ENCODE measurements at regions not wholly inside any gene's neighbourhood (a gene's known extent, or its start where the extent isn't known, plus 50 kb on each side); places are given as distances from the start of the nearest gene placed in this dataset.

DNA sequence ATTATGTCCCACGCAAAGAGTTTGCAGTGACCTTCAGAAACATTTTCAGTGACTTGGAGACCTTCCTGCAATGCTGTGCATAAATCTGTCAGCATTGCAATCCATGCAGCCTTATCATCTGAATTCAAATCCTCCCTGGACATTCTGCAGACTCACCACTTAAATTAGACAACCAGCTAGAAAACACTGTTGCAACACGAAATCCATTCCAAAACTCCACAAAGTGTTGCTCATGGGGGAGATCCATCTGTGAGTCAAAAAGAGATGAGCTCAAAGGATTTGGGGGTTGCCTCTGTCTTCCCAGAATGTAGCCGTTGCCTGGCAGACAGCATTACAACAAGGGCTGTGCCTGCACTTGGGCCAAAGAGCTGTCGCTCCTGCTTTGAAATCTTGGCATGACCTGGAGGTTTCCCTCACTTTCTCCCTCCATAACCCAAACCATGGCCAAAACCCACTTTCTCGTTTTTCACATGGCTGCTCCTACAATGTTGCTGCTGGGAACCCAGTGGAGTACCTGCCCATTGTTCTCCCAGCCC lies 163.5 kb upstream of the CDYL start:
- Histone ChIP-seq H3K79me2 (replicated peaks; ENCODE audit: insufficient read depth, low read length) (no peaks in the 10 kb centered on the region), H3K9me2 (ENCODE audit: insufficient read depth, low read length) (no peaks in the 10 kb centered on the region), H3K4me2 (ENCODE audit: low read length) (no peak overlapping the region), H4K20me1 (ENCODE audit: insufficient read depth) (no peaks in the 10 kb centered on the region), H3K36me3 (ENCODE audit: insufficient read depth, low read length) (no peaks in the 10 kb centered on the region), H3K4me3 (ENCODE audit: low read length) (no peak overlapping the region), H3K27me3 (ENCODE audit: insufficient read depth, low read depth, low read length) (no peaks in the 10 kb centered on the region), H2AFZ (ENCODE audit: low read depth, low read length) (no peak overlapping the region), H3K9ac (ENCODE audit: low read length) (no peak overlapping the region), H3K9me3 (ENCODE audit: low read length) (no peaks in the 10 kb centered on the region), H3F3A (ENCODE audit: insufficient read depth, low read length, poor library complexity, severe bottlenecking) (no peaks in the 10 kb centered on the region), H3K27ac (ENCODE audit: low read length) (no peak overlapping the region)
- TF ChIP-seq SMC3 (conservative IDR thresholded peaks at IDR 0.05; ENCODE audit: poor library complexity) (no peak), MXI1 (conservative IDR thresholded peaks at IDR 0.05; ENCODE audit: poor library complexity, severe bottlenecking) (no peak), RAD21 (conservative IDR thresholded peaks at IDR 0.05) (no peak), POLR2AphosphoS5 (IDR thresholded peaks at IDR 0.05) (no peak), EP300 (conservative IDR thresholded peaks at IDR 0.05; ENCODE audit: poor library complexity, severe bottlenecking) (no peak), EZH2 (IDR thresholded peaks at IDR 0.05; ENCODE audit: borderline replicate concordance, insufficient read depth, low read length, poor library complexity, severe bottlenecking) (no peak), TAF1 (IDR thresholded peaks at IDR 0.05; ENCODE audit: low read depth) (no peak)
- TF ChIP-seq, protein P1, sequence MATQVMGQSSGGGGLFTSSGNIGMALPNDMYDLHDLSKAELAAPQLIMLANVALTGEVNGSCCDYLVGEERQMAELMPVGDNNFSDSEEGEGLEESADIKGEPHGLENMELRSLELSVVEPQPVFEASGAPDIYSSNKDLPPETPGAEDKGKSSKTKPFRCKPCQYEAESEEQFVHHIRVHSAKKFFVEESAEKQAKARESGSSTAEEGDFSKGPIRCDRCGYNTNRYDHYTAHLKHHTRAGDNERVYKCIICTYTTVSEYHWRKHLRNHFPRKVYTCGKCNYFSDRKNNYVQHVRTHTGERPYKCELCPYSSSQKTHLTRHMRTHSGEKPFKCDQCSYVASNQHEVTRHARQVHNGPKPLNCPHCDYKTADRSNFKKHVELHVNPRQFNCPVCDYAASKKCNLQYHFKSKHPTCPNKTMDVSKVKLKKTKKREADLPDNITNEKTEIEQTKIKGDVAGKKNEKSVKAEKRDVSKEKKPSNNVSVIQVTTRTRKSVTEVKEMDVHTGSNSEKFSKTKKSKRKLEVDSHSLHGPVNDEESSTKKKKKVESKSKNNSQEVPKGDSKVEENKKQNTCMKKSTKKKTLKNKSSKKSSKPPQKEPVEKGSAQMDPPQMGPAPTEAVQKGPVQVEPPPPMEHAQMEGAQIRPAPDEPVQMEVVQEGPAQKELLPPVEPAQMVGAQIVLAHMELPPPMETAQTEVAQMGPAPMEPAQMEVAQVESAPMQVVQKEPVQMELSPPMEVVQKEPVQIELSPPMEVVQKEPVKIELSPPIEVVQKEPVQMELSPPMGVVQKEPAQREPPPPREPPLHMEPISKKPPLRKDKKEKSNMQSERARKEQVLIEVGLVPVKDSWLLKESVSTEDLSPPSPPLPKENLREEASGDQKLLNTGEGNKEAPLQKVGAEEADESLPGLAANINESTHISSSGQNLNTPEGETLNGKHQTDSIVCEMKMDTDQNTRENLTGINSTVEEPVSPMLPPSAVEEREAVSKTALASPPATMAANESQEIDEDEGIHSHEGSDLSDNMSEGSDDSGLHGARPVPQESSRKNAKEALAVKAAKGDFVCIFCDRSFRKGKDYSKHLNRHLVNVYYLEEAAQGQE (IDR thresholded peaks at IDR 0.05; ENCODE audit: borderline replicate concordance), result no peak
- TF ChIP-seq, protein P2, sequence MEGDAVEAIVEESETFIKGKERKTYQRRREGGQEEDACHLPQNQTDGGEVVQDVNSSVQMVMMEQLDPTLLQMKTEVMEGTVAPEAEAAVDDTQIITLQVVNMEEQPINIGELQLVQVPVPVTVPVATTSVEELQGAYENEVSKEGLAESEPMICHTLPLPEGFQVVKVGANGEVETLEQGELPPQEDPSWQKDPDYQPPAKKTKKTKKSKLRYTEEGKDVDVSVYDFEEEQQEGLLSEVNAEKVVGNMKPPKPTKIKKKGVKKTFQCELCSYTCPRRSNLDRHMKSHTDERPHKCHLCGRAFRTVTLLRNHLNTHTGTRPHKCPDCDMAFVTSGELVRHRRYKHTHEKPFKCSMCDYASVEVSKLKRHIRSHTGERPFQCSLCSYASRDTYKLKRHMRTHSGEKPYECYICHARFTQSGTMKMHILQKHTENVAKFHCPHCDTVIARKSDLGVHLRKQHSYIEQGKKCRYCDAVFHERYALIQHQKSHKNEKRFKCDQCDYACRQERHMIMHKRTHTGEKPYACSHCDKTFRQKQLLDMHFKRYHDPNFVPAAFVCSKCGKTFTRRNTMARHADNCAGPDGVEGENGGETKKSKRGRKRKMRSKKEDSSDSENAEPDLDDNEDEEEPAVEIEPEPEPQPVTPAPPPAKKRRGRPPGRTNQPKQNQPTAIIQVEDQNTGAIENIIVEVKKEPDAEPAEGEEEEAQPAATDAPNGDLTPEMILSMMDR (IDR thresholded peaks at IDR 0.05; ENCODE audit: poor library complexity, severe bottlenecking), result no peak

DNA sequence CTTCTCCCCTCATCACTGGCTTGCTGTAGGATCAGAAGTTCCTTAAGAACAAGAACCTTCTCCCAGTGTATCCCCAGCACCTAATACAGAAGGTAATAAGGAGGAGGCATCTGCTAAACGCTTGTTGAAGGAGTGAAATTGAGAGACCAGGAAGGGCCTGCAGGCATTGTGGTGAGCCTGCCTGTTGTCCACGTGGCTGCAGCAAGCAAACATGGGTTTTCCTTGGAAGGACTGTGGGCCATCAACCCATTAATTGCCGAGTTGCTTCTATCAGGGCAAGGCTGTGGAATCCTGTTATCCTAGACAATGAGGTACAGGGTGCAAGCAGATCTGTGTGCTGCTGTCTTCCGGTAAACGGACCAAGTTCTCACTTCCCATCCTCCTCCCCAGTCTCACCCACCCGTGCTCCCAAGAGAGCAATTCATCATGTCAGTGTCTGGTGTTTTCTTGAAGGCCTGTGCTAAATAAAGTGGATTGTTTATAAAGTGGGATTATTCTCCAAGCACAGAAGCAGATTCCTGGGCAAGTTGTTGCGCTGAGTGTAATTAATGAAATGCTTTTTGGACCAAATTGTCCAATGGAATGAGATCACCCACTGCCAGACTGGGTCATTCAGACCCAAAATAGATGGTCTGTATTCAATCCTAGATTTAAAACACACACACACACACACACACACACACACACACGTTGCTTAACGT lies 164.6 kb upstream of the CDYL start:
- TF ChIP-seq, protein P1 (IDR thresholded peaks at IDR 0.05; ENCODE audit: borderline replicate concordance), result no peak
- no peak for TF ChIP-seq EZH2 (IDR thresholded peaks at IDR 0.05; ENCODE audit: borderline replicate concordance, insufficient read depth, low read length, poor library complexity, severe bottlenecking)
- TF ChIP-seq EP300 (conservative IDR thresholded peaks at IDR 0.05; ENCODE audit: poor library complexity, severe bottlenecking), result no peak
- TF ChIP-seq SMC3 (conservative IDR thresholded peaks at IDR 0.05; ENCODE audit: poor library complexity), result no peak
- TF ChIP-seq POLR2AphosphoS5 (IDR thresholded peaks at IDR 0.05), result no peak
- TF ChIP-seq, protein P2 (IDR thresholded peaks at IDR 0.05; ENCODE audit: poor library complexity, severe bottlenecking), result no peak
- no peak for TF ChIP-seq MXI1 (conservative IDR thresholded peaks at IDR 0.05; ENCODE audit: poor library complexity, severe bottlenecking)
- no peak for TF ChIP-seq TAF1 (IDR thresholded peaks at IDR 0.05; ENCODE audit: low read depth)
- no peak for TF ChIP-seq RAD21 (conservative IDR thresholded peaks at IDR 0.05)
- no peaks in the 10 kb centered on the region for H3K9me3 ChIP-seq (ENCODE audit: low read length)
- H3K4me3 ChIP-seq (ENCODE audit: low read length), result no peak overlapping the region
- no peaks in the 10 kb centered on the region for H3K9me2 ChIP-seq (ENCODE audit: insufficient read depth, low read length)
- H2AFZ ChIP-seq (ENCODE audit: low read depth, low read length), result no peak overlapping the region
- no peak overlapping the region for H3K4me2 ChIP-seq (ENCODE audit: low read length)
- no peak overlapping the region for H3K27ac ChIP-seq (ENCODE audit: low read length)
- no peaks in the 10 kb centered on the region for H3K36me3 ChIP-seq (ENCODE audit: insufficient read depth, low read length)
- no peak overlapping the region for H3K9ac ChIP-seq (ENCODE audit: low read length)
- H4K20me1 ChIP-seq (ENCODE audit: insufficient read depth), result no peaks in the 10 kb centered on the region
- no peaks in the 10 kb centered on the region for H3F3A ChIP-seq (ENCODE audit: insufficient read depth, low read length, poor library complexity, severe bottlenecking)
- no peaks in the 10 kb centered on the region for H3K27me3 ChIP-seq (ENCODE audit: insufficient read depth, low read depth, low read length)
- no peaks in the 10 kb centered on the region for H3K79me2 ChIP-seq (replicated peaks; ENCODE audit: insufficient read depth, low read length)
